ENCODE measurements at regions not wholly inside any gene's neighbourhood (a gene's known extent, or its start where the extent isn't known, plus 50 kb on each side); places are given as distances from the start of the nearest gene placed in this dataset.

DNA sequence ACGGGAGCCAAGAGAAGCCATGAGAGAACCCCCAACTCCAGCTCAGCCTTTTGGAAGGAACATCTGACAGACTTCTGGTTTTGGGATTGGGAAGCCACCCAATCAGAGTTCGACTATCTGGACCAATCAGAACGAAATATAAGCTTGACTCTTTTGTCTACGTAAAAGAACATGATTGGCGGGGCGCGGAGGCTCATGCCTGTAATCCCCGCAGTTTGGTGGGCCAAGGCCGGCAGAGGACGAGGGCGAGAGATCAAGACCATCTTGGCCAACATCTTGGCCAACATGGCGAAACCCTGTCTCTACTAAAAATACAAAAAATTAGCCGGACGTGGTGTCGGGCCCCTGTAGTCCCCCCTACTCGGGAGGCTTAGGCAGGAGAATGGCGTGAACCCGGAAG, 380.3 kb downstream of the TBL1XR1 start:
- no peak for TF ChIP-seq POLR2A (IDR thresholded peaks at IDR 0.05)
- TF ChIP-seq, protein P1, sequence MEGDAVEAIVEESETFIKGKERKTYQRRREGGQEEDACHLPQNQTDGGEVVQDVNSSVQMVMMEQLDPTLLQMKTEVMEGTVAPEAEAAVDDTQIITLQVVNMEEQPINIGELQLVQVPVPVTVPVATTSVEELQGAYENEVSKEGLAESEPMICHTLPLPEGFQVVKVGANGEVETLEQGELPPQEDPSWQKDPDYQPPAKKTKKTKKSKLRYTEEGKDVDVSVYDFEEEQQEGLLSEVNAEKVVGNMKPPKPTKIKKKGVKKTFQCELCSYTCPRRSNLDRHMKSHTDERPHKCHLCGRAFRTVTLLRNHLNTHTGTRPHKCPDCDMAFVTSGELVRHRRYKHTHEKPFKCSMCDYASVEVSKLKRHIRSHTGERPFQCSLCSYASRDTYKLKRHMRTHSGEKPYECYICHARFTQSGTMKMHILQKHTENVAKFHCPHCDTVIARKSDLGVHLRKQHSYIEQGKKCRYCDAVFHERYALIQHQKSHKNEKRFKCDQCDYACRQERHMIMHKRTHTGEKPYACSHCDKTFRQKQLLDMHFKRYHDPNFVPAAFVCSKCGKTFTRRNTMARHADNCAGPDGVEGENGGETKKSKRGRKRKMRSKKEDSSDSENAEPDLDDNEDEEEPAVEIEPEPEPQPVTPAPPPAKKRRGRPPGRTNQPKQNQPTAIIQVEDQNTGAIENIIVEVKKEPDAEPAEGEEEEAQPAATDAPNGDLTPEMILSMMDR (IDR thresholded peaks at IDR 0.05 in 4 of 5, conservative IDR thresholded peaks at IDR 0.05 in 1 of 5) = no peak

Data from gastrocnemius medialis (tissue), 4 donors.